ENCODE measurements at regions not wholly inside any gene's neighbourhood (a gene's known extent, or its start where the extent isn't known, plus 50 kb on each side); places are given as distances from the start of the nearest gene placed in this dataset.
"Not testable (repeated sequence)": the region's sequence is repeated elsewhere in the genome, so short reads cannot be mapped to it uniquely, and the experiment has no call there.

DNA sequence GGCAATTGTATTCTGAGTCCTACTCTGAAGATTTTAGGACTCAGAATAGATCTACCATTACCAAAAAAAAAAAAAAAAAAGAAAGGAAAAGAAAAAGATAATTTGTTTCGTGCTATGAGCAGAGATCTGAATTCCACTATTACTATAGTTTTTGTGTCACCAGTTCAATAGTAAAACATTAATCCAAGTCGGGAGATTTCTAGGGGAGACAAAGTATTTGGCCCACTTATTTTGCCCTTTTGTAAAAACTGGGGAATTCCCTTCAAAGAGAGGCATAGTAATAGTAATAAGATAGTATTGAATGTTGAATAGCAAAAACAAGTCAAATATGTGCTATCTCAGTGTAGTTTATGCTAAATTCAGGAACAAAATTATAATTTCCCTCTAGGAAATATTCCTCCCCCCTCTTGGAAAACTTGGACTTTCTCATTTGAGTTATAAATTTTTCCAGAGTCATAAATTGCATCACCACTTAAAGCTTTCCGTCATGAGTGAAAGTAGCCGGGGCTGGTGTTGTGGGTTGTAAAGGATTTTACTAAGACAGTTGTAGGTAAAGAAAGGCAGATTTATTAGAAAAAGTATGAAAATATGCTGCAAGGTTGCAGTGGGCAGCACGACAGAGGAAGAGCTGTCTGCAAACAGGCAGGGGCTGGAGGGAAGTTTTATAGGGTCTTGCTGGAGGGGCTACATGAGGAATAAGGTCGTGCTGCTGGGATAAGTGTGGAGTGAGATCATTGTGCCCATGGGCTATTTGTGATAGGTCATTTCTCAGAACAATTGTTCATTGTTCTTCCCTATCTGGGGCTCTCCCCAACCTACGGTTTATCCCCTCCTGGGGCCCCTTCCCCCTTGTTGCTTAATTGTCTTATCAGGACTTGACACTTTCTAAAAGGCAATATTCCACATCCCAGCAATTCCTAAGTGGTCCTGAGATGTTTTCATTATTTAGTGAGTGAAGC lies 1009.9 kb downstream of the PLA2G4A start:
- DNase-seq (ENCODE audit: low spot score): no peak

DNA sequence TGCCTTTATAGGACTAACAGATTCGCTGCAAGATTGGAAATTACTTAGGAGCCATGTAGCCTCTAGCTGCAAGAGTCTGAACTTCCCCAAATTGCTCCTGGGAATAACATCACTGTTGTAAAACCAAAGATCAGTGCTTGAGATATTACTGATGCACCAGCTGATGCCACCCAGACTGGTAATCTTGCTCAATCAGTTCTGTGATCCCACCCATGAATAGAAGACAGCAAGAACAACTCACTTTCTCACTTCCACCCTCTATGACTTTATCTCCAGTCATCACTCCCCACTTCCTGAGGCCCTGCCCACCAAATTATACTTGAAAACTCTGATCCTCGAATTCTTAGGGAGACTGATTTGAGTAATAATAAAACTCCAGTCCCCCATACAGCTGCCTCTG lies 1011.1 kb downstream of the PLA2G4A start:
- no peak for DNase-seq (ENCODE audit: low spot score)

DNA sequence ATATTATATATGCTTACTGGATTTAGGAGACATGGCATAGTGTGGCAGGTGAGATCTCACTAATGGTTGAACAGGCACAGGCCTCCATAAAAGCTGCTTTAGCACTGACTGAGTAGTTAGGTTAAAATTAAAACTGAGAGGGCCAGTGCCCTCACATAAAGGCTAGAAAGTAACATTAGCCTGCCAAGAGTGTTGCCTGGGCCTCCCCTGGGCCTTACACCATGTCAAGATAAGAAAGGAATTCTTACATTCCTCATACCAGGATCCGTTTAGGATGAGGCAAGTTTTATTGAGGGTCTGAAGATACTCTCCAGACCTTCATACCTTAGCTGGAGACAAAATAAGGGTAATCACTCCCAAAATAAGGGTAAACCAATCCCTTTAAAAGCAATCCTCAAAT lies 1011.8 kb downstream of the PLA2G4A start:
- no peak for DNase-seq (ENCODE audit: low spot score)

DNA sequence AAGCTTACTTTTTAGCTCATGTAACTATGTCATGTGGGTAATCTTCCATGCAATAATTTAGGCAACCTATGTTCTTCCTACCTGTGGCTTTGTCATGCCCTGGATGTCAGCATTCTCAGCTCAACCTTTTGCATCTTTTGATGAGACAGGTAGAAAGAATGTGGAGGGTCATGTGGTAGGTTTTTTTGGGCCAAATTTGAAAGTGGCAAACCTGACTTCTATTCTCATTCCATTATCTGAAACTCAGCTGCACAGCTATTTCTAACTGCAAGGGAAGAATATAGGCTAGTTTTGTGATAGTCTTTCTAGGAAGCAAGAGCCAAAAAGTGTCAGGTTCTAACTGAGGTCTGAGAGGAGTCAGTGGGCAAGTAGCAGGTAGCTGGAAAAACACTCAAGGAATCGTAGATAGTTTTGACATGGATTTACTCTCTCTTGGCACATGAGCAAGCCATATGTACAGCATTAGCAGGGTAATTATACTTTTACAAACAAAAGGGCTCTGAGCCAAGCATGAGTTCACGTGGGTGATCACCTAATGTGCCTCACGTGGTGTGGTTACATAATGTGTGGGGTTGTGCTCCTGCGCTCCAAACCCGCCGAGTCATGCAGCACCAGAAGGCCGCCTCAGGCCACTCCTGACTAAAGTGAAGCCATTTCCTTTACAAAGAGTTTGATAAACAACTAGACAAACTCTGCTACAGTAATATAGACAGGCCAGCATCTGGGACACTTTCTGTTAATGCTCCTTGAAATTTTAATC lies 1013.8 kb downstream of the PLA2G4A start:
- peak; percentile 92 for DNase-seq (ENCODE audit: low spot score)

DNA sequence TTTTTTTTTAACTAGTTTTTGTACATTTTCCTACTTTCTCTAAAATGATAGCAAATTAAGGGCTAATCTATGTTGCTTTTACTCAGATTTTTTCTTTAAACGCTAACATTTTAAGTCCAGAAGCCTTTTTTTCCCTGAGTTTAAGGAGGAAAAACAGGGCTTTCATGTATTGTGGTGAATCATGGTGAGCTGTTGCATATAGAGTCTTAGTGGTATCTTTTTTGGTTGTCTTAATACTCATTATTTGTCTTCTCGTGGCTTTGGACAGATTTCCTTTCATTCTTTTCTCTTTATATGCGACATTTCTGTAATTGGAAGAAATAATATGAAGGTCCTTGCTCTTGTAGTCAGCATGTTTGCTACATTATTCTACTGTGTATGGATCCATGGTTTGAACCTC lies 1015.6 kb downstream of the PLA2G4A start:
- no peak for DNase-seq (ENCODE audit: low spot score)

DNA sequence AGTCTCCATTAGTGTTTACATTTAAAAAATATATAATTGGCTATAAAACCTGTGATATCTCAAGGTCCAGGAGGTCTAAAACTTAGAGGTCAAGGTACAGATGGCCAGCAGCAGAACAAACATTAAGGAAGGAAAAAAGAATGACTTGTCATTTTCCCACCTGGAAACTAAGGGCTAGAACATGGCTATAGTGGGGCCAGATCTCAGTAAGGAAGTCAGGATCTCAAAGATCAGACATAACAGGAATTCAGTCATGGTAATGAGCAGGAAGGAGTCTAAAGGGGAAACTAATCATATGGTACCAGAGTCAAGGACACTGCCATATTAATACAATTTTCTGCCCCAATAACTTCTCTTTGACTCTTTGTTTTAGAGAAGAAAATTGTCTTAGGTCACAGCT lies 1018.8 kb downstream of the PLA2G4A start:
- DNase-seq (ENCODE audit: low spot score): no peak

DNA sequence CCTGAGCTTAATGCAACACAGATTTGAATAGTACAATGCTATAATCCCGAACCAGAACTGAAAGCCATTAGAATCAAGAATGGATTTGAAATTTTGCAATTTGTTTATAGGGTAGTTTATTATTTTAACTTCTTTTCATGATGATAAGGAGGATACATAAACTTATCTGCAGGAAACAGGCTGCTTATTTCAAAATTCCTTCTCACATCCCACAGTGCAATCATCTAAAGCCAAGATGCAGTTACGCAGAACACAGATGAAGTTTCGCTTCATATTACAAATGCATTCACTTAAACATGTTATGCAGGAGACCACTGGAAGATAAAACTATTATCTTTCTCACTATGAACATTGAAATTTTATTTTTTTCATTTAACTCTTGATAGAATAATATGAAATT lies 1019.6 kb downstream of the PLA2G4A start:
- DNase-seq (ENCODE audit: low spot score): no peak

DNA sequence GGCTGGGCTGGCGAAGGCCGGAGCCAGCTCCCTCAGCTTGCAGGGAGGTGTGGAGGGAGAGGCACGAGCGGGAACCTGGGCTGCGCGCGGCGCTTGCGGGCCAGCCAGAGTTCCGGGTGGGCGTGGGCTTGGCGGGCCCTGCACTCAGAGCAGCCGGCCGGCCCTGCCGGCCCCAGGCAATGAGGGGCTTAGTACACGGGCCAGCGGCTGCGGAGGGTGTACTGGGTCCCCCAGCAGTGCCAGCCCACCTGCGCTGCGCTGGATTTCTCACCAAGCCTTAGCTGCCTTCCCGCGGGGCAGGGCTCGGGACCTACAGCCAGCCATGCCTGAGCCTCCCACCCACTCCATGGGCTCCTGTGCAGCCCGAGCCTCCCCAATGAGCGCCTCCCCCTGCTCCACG lies 1021.4 kb downstream of the PLA2G4A start:
- not testable (repeated sequence) for DNase-seq (ENCODE audit: low spot score)

DNA sequence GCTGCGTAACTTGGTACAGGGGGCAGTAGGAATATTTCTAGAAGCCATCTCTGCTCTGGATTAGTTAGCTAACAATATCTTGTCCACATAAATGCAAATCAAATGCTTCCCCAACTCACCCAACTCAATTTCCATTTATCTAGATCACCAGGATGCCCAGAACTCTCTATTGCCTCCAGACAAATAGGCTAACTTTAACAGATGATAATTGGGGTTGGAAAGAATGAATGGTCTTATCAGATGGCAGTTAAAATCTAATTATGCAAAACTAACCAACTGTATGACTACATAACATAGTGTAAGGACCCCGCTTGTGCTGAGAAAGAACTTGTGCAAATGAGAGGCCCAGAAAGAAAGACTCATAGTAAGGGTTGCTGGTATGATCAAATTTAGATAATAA lies 1024.8 kb downstream of the PLA2G4A start:
- no peak for DNase-seq (ENCODE audit: low spot score)

DNA sequence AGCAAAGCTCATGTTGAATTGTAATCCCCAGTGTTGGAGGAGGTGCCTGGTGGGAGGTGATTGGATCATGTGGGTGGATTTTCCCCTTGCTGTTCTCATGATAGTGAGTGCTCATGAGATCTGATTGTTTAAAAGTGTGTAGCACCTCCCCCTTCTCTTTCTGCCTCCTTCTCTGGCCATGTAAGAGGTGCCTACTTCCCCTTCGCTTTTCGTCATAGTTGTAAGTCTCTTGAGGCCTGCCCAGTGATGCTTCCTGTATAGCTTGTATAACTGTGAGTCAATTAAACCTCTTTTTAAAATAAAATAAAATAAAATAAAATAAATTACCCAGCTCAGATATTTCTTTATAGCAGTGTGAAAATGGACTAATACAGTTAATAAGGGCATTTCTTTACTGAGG lies 1025.7 kb downstream of the PLA2G4A start:
- DNase-seq (ENCODE audit: low spot score): no peak

DNA sequence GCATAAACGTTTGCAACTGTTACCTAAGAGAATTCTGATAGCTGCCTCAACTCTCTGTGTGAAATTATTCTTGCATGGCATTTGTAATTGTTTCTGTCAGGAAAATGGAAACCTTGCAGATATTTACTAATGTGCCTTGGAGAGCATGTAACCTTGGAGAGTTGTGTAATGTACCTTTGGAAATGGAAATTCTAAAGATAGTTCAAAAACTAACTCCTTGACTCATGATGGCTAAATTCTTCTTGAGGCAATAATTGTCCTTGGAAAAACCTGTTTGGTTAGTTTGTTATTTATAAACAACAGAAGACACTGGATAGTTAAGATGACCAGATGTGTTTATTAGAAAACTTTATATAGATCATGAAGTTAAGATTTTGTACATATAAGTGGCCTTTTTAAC lies 1033.8 kb downstream of the PLA2G4A start:
- DNase-seq (ENCODE audit: low spot score): peak; percentile 11

DNA sequence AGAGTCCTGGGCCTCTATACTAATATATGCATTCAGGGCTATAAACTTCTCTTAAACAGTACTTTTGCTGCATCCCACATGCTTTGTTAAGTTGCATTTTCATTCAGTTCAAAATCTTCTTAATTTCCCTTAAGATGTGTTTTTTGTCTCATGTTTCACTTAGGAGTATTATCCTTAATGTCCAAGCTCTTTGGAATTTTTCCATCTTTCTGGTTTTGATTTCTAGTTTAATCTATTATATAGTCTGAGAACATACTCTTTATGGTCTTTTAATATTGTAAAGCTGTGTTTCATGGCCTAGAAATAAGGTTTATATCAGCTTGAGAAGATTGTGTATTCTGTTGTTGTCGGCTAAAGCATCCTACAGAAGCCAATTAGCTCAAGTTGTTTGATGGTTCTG lies 1041.8 kb downstream of the PLA2G4A start:
- DNase-seq (ENCODE audit: low spot score): no peak

DNA sequence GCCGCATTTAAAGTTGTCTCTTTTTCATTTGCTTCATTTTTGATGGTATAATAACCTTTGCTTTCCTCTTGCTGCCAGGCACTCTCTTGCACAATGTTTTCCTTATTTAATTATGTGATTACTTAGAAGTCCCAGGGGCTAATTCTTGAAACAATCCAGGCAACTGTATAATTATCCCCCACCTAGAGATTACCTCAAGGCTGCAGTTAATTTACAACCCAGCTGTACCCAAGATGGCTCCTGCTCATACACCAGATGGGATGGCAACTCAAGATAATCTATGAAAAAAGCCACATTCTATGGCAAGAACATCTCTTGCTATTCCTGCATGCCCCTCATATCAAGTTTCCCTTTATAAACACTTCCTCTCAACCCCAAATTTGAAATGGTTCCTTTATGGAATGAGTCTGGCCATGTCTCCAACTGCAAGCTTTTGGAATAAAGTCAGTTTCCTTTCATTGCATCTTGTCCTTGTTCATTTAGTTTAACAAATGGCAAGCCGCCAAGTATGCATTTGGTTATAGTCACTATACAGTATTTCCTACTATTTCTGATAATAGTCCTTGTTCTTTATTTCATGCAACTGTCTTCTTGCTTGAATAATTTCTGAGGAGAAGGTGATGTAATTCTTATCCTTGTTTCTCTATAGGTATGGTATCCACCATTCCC lies 1042.6 kb downstream of the PLA2G4A start:
- no peak for DNase-seq (ENCODE audit: low spot score)

DNA sequence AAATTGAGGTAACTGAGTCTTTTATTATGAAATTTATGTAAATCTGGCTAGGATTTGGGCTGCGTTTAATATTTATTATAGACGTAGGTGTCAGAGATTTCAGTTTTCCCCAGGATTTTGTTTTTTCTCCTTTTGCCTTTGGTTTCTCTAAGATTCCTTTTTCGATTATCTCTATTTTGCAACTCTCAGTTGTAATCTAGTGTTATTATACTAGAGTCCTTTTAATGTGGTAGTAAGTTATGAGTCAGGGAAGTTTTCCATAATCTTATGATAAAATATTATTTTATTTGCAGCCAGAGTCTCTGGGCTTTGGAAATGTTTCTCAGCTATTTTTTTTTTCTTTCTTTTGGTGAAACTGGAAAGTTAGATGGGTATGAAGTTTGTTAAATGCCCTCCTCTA lies 1043.8 kb downstream of the PLA2G4A start:
- DNase-seq (ENCODE audit: low spot score): no peak

DNA sequence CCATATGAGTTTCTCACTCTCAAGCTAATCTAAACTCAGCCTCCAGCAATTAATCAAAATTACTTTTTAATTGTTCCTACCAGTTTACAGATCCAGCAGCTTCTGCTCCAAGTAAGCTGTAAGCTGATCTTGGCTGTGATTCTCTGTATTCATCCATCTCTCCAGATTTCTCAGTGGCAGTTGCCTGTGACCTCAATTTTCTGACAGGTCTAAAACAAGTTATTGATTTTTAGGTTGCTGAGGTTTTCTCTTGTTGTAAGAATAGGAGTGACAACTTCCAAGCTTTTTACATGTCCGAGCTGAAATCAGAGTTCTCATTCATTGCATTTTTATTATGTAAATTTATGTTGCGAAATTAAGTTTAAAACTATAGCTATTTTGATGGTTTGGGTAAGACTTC lies 1044.4 kb downstream of the PLA2G4A start:
- DNase-seq (ENCODE audit: low spot score): no peak

DNA sequence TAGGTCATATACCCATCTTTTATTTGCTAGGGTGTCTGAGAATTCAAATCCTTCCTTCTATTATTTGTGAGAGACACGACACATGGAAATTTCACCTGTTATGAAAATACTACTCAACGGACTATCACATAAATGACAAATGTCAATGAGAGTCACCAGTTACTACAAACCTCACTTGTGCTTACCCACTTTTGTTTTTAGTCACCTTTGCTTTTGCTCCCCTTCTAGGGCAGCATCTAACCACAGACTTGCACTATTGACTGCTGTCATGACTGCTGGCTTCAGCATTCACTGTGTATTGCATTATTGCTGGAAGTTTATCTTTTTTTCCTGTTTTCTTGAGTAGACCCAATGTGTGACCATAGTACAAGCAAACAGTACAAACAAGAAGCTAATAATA lies 1048.0 kb downstream of the PLA2G4A start:
- no peak for DNase-seq (ENCODE audit: low spot score)

DNA sequence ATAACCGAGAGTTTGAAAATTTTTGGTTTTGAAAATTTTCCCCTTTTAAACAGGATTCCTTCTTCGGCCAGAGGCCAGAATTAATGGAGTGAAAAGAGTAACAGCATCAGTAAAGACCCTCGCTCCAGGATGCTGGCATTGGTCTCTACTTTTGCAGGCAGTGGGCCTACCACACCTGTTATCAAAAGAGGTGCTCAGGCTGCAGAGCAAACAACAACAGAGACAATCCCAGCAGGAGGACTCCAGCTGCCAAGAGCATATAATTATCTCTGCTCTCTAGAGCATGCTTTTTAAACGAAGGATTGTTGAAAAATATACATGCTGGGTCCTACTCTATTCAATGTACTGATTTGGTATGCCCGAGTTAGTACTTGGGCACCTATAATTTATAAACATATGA lies 1048.5 kb downstream of the PLA2G4A start:
- no peak for DNase-seq (ENCODE audit: low spot score)

DNA sequence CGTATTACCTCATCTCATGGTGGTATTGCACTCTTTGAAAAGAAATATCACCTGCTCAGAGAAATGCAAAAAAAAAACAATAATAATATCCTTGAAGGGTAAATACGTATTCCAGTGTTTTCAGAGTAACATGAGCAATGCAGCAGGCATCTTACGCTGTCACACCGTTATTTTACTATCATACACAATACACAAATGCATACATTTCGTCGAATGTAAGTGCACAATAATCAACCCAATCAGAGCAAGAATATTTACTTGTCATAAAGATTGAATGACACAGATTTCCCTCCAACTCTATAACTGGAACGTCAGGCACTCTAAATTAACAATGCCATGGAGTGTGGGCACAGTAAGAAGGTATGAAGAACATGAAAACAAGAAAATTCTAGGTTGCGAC lies 1050.1 kb downstream of the PLA2G4A start:
- DNase-seq (ENCODE audit: low spot score): no peak

DNA sequence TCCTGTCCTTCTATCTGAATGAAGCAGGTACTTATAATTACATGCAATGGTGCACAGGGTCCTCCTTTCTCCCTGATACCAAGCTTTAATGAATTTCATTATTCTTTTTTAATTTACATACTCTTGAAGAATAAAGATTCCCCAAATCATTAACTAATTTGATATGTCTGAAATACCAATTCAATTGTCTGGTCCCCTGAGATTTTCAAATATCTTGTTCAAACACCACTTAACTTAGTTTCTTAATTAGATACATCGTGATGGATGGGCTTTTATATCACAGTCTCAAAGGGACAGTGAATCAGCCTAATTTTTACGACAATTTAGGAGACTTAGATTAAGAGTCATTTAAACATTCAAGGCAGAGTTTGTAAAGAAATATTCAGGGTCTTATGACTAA lies 1054.6 kb downstream of the PLA2G4A start:
- DNase-seq (ENCODE audit: low spot score): no peak

DNA sequence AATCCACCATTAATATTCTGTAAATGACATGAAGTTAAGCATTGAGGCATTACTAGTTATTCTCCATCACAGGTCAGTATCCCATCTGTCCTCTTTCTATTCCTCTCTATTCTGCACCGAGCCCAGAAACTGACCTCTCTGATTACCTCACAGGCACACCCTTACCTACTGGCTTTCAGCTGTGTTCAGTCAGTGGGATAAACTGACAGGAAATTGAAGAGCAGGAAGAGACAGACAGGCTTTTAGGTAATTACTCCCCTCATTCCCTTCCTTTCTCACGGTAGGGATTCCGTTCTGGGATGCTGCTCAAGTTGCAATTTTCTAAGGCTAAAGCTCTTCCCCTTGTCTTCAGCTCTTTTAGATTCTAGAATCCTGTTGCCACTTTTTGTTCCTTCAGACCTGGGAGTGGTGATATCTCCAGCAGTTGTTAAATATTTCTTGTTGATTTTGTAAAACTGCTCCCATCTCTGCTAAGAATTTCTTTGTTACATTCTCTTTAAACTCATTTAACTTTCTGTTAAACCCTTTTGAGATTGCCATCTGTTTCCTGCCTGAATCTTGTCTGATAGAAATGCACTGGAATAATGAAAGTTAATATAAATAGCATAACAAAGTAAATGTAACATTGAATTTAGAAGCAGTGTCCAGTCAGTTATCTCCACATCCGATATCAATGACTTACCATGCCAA lies 1063.4 kb downstream of the PLA2G4A start:
- DNase-seq (ENCODE audit: low spot score): no peak

DNA sequence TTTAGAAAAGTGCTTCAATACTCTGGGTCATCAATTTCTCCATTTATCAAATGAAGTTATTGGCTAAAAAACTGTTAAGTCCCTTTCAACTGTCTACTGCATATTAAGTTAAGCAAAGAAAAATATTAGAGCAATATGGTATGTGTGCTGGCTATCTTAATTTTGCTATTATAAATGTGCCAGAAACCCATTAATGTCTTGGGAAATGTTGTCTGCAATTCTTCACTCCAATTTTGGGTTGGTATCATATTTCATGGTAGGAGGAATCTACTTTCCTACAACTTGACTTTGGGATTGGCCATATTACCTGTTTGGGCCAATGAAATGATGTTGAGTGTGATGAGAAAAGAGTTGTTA lies 1063.9 kb downstream of the PLA2G4A start:
- no peak for DNase-seq (ENCODE audit: low spot score)

DNA sequence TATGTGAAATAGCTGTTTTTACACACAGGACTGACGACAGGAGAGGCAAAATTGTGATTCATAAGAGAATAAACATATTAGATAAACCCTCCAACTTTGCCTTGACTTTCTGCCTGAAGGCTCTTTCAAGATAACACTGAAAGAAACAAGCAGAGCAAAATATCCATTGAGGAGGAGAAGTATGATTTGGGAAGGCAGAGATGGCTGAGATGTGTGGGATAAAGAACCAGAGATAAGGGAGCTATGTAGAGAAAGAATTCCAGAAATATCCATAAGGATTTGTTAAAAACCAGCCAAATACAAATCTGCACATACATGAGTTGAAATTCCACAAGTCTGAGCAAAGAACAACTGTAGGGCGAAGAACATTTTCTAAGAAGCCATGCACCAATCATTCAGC lies 1064.7 kb downstream of the PLA2G4A start:
- DNase-seq (ENCODE audit: low spot score): no peak

Measured in H4 (cell line).